SK-N-SH (cell line): ENCODE measurements at regions not wholly inside any gene's neighbourhood (a gene's known extent, or its start where the extent isn't known, plus 50 kb on each side); places are given as distances from the start of the nearest gene placed in this dataset.

ENCODE experiments used
- CTCF ChIA-PET: fragments of 300-600, 350-600 bp; formaldehyde crosslinking; extraction: SDS; loops from one replicate; lab custom pipeline; 2021; lab: Yijun Ruan, JAX
- POLR2A ChIA-PET: fragments of 350-600 bp; sonication (Branson Sonifier 250); formaldehyde crosslinking; extraction: SDS; loops from one replicate; lab custom pipeline; 2020; ENCODE audit warnings: antibody characterized with exemption, inconsistent platforms; lab: Yijun Ruan, JAX
- DNase-seq: peaks from one replicate; pipeline ENCODE4 v3.0.0; 2012
- H2AFZ ChIP-seq: fragments of 200-600 bp; sonication (generic); 2 replicates; pipeline ENCODE4 v1.8.1; 2016; ENCODE audit warnings: antibody characterized with exemption, mild to moderate bottlenecking, low read depth
- H3F3A ChIP-seq: fragments of 200-600 bp; sonication (generic); replicated peaks from 2 replicates; pipeline ENCODE3; 2016; ENCODE audit warnings: antibody characterized with exemption, mild to moderate bottlenecking; ENCODE audit not compliant: insufficient read depth
- H3K27ac ChIP-seq, 2 experiments: fragments of 200-500 bp in 1 of 2; fragments of 200-600 bp in 1 of 2; sonication (Bioruptor generic) in 1 of 2; sonication (generic), shearing (Covaris generic) in 1 of 2; 2 replicates each; pipeline versions ENCODE4 v1.5.1 to v1.6.1; 2014 to 2016; ENCODE audit warnings: low read depth in 2 of 2, inconsistent platforms in 1 of 2, low read length in 1 of 2, mild to moderate bottlenecking in 1 of 2, mixed read lengths in 1 of 2
- H3K27me3 ChIP-seq: fragments of 200-600 bp; sonication (generic), shearing (Covaris generic); 2 replicates; pipeline ENCODE4 v1.6.1; 2016; ENCODE audit warnings: mixed run types; ENCODE audit not compliant: insufficient read depth
- H3K36me3 ChIP-seq, 2 experiments: fragments of 200-500 bp in 1 of 2; fragments of 200-600 bp in 1 of 2; sonication (Bioruptor generic) in 1 of 2; sonication (generic) in 1 of 2; replicated peaks in 1 of 2; 2 replicates each; pipeline versions ENCODE3 to v1.5.1; 2014 to 2016; ENCODE audit warnings: low read length in 1 of 2, mild to moderate bottlenecking in 1 of 2; ENCODE audit not compliant: insufficient read depth in 2 of 2, control insufficient read depth in 1 of 2
- H3K4me1 ChIP-seq, 2 experiments: fragments of 200-500 bp in 1 of 2; fragments of 200-600 bp in 1 of 2; sonication (Bioruptor generic) in 1 of 2; sonication (generic), shearing (Covaris generic) in 1 of 2; 2 replicates each; pipeline versions ENCODE4 v1.5.1 to v1.6.1; 2014 to 2016; ENCODE audit warnings: low read depth in 1 of 2, low read length in 1 of 2, mixed run types in 1 of 2; ENCODE audit not compliant: insufficient read depth in 2 of 2, control insufficient read depth in 1 of 2
- H3K4me2 ChIP-seq: fragments of 200-600 bp; sonication (generic), shearing (Covaris generic); 2 replicates; pipeline ENCODE4 v1.6.1; 2017; ENCODE audit warnings: mixed run types
- H3K4me3 ChIP-seq, 2 experiments: fragments of 200-500 bp in 1 of 2; fragments of 200-600 bp in 1 of 2; sonication (Bioruptor generic) in 1 of 2; sonication (generic), shearing (Covaris generic) in 1 of 2; 2 replicates each; pipeline versions ENCODE4 v1.5.1 to v1.8.1; 2014 to 2016; ENCODE audit warnings: low read depth in 2 of 2, inconsistent platforms in 1 of 2, low read length in 1 of 2, mild to moderate bottlenecking in 1 of 2, mixed read lengths in 1 of 2, moderate library complexity in 1 of 2
- H3K79me2 ChIP-seq: fragments of 200-600 bp; sonication (generic); 2 replicates; pipeline ENCODE4 v1.8.1; 2017; ENCODE audit warnings: mild to moderate bottlenecking; ENCODE audit not compliant: insufficient read depth
- H3K9ac ChIP-seq: fragments of 200-600 bp; sonication (generic); 2 replicates; pipeline ENCODE4 v1.6.1; 2017; ENCODE audit warnings: mixed run types
- H3K9me2 ChIP-seq: fragments of 200-600 bp; sonication (generic); 2 replicates; pipeline ENCODE4 v1.6.1; 2017; ENCODE audit warnings: mixed run types
- H3K9me3 ChIP-seq: fragments of 200-600 bp; sonication (generic); 2 replicates; pipeline ENCODE4 v1.6.1; 2017; ENCODE audit warnings: mixed run types, mild to moderate bottlenecking, moderate library complexity
- H4K20me1 ChIP-seq: fragments of 200-600 bp; sonication (generic); 2 replicates; pipeline ENCODE4 v1.6.1; 2017; ENCODE audit warnings: mild to moderate bottlenecking, mixed run types; ENCODE audit not compliant: insufficient read depth
- CHD2 ChIP-seq: fragments of 150-350 bp; IDR thresholded peaks from 2 replicates; pipeline ENCODE4 v1.6.1; 2018; ENCODE audit warnings: low read length; ENCODE audit not compliant: partially characterized antibody
- EP300 ChIP-seq, 2 experiments: IDR thresholded peaks; 2 replicates each; pipeline versions ENCODE4 v1.4.0 to v1.6.1; 2012; ENCODE audit warnings: borderline replicate concordance in 1 of 2, low read depth in 1 of 2, low read length in 1 of 2
- EZH2phosphoT487 ChIP-seq: fragments of 200-600 bp; sonication (generic); IDR thresholded peaks from 2 replicates; pipeline ENCODE4 v1.6.1; 2017; ENCODE audit warnings: low read depth, mixed run types, mild to moderate bottlenecking, antibody characterized with exemption, moderate library complexity, borderline replicate concordance
- FOSL2 ChIP-seq: IDR thresholded peaks from 2 replicates; pipeline ENCODE4 v1.4.0; 2012; ENCODE audit warnings: low read depth, mild to moderate bottlenecking, moderate library complexity, borderline replicate concordance
- FOXJ3 ChIP-seq: sonication (generic); formaldehyde crosslinking; IDR thresholded peaks from 2 replicates; pipeline ENCODE4 v1.5.1; 2020; ENCODE audit warnings: mild to moderate bottlenecking, missing genetic modification reagents
- FOXM1 ChIP-seq: IDR thresholded peaks from 2 replicates; pipeline ENCODE4 v1.4.0; 2012; ENCODE audit warnings: low read depth, mild to moderate bottlenecking
- JUND ChIP-seq: IDR thresholded peaks from 2 replicates; pipeline ENCODE4 v1.4.0; 2012
- MAX ChIP-seq: IDR thresholded peaks from 2 replicates; pipeline ENCODE4 v1.4.0; 2012; ENCODE audit warnings: low read depth
- MEF2A ChIP-seq: IDR thresholded peaks from 2 replicates; pipeline ENCODE4 v1.4.0; 2012; ENCODE audit warnings: low read depth, borderline replicate concordance
- NFIC ChIP-seq: IDR thresholded peaks from 2 replicates; pipeline ENCODE4 v1.4.0; 2012; ENCODE audit warnings: borderline replicate concordance
- PBX3 ChIP-seq: IDR thresholded peaks from 2 replicates; pipeline ENCODE4; 2012
- TAF1 ChIP-seq: IDR thresholded peaks from 2 replicates; pipeline ENCODE4 v1.6.1; 2012; ENCODE audit warnings: low read depth, mild to moderate bottlenecking, low read length, moderate library complexity, borderline replicate concordance
- YY1 ChIP-seq: IDR thresholded peaks from 2 replicates; pipeline ENCODE4 v1.4.0; 2012; ENCODE audit warnings: low read depth, mild to moderate bottlenecking
- ZBTB33 ChIP-seq: IDR thresholded peaks from 2 replicates; pipeline ENCODE4 v1.4.0; 2012; ENCODE audit warnings: low read depth, borderline replicate concordance
- WGBS: methylation state at CpG from one replicate; pipeline ENCODE4 v1.1.6; 2017; ENCODE audit warnings: low lambda C conversion rate; 5-methylcytosine and 5-hydroxymethylcytosine counted together
- TF ChIP-seq, protein P1 (sequence below): fragments of 200-600 bp; sonication (generic); IDR thresholded peaks from 2 replicates; pipeline ENCODE4 v1.6.1; 2017; ENCODE audit warnings: antibody characterized with exemption, mild to moderate bottlenecking, moderate library complexity
- TF ChIP-seq, protein P2 (sequence below): IDR thresholded peaks from 2 replicates; pipeline ENCODE4 v1.6.1; 2012; ENCODE audit warnings: mild to moderate bottlenecking, low read depth, low read length, moderate library complexity
- TF ChIP-seq, protein P3 (sequence below): fragments of 150-350 bp; IDR thresholded peaks from 2 replicates; pipeline ENCODE4 v1.6.1; 2017; ENCODE audit warnings: antibody characterized with exemption, low read length, low read depth, borderline replicate concordance

- TF ChIP-seq NFIC, result no peak
- TF ChIP-seq FOXM1, result no peak
- no peak for TF ChIP-seq JUND
- no peak for TF ChIP-seq ZBTB33
- no peak for TF ChIP-seq FOXJ3 (CRISPR knock-in tag)
- TF ChIP-seq TAF1, result no peak
- TF ChIP-seq, protein P1, sequence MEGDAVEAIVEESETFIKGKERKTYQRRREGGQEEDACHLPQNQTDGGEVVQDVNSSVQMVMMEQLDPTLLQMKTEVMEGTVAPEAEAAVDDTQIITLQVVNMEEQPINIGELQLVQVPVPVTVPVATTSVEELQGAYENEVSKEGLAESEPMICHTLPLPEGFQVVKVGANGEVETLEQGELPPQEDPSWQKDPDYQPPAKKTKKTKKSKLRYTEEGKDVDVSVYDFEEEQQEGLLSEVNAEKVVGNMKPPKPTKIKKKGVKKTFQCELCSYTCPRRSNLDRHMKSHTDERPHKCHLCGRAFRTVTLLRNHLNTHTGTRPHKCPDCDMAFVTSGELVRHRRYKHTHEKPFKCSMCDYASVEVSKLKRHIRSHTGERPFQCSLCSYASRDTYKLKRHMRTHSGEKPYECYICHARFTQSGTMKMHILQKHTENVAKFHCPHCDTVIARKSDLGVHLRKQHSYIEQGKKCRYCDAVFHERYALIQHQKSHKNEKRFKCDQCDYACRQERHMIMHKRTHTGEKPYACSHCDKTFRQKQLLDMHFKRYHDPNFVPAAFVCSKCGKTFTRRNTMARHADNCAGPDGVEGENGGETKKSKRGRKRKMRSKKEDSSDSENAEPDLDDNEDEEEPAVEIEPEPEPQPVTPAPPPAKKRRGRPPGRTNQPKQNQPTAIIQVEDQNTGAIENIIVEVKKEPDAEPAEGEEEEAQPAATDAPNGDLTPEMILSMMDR, result no peak
- TF ChIP-seq EZH2phosphoT487, result no peak
- no peak for TF ChIP-seq EP300 (IDR thresholded peaks at IDR 0.05; ENCODE audit: borderline replicate concordance in 1 of 2, low read depth in 1 of 2, low read length in 1 of 2)
- no peak for TF ChIP-seq MAX
- TF ChIP-seq PBX3, result no peak
- TF ChIP-seq, protein P2, sequence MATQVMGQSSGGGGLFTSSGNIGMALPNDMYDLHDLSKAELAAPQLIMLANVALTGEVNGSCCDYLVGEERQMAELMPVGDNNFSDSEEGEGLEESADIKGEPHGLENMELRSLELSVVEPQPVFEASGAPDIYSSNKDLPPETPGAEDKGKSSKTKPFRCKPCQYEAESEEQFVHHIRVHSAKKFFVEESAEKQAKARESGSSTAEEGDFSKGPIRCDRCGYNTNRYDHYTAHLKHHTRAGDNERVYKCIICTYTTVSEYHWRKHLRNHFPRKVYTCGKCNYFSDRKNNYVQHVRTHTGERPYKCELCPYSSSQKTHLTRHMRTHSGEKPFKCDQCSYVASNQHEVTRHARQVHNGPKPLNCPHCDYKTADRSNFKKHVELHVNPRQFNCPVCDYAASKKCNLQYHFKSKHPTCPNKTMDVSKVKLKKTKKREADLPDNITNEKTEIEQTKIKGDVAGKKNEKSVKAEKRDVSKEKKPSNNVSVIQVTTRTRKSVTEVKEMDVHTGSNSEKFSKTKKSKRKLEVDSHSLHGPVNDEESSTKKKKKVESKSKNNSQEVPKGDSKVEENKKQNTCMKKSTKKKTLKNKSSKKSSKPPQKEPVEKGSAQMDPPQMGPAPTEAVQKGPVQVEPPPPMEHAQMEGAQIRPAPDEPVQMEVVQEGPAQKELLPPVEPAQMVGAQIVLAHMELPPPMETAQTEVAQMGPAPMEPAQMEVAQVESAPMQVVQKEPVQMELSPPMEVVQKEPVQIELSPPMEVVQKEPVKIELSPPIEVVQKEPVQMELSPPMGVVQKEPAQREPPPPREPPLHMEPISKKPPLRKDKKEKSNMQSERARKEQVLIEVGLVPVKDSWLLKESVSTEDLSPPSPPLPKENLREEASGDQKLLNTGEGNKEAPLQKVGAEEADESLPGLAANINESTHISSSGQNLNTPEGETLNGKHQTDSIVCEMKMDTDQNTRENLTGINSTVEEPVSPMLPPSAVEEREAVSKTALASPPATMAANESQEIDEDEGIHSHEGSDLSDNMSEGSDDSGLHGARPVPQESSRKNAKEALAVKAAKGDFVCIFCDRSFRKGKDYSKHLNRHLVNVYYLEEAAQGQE, result no peak
- TF ChIP-seq YY1, result no peak
- TF ChIP-seq, protein P3, sequence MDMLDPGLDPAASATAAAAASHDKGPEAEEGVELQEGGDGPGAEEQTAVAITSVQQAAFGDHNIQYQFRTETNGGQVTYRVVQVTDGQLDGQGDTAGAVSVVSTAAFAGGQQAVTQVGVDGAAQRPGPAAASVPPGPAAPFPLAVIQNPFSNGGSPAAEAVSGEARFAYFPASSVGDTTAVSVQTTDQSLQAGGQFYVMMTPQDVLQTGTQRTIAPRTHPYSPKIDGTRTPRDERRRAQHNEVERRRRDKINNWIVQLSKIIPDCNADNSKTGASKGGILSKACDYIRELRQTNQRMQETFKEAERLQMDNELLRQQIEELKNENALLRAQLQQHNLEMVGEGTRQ, result no peak
- TF ChIP-seq MEF2A, result no peak
- no peak for TF ChIP-seq CHD2
- no peak for TF ChIP-seq FOSL2
- no peaks in the 10 kb centered on the region for H4K20me1 ChIP-seq
- no peak overlapping the region for H3K4me3 ChIP-seq
- ChIA-PET CTCF (no interaction called here), POLR2A (no interaction called here)
- H3K36me3 ChIP-seq, result no peaks in the 10 kb centered on the region
- H2AFZ ChIP-seq, result no peak overlapping the region
- no peaks in the 10 kb centered on the region for H3K4me1 ChIP-seq
- H3K9ac ChIP-seq, result no peak overlapping the region
- H3K27me3 ChIP-seq, result no peaks in the 10 kb centered on the region
- H3F3A ChIP-seq, result no peaks in the 10 kb centered on the region
- no peaks in the 10 kb centered on the region for H3K9me2 ChIP-seq
- no peak for DNase-seq
- no peaks in the 10 kb centered on the region for H3K79me2 ChIP-seq
- H3K27ac ChIP-seq, result no peak overlapping the region
- H3K4me2 ChIP-seq, result no peak overlapping the region
- 72% methylated on average over 2 of the region's 2 CpGs for WGBS
- H3K9me3 ChIP-seq, result no peaks in the 10 kb centered on the region
These were observed 2186.1 kb upstream of the RAG2 start for GRCh38 chr11:38784164-38784563.
